HepG2 (cell line): ENCODE measurements at regions not wholly inside any gene's neighbourhood (a gene's known extent, or its start where the extent isn't known, plus 50 kb on each side); places are given as distances from the start of the nearest gene placed in this dataset.

Source experiments
- NFAT5 ChIP-seq: sonication (generic); formaldehyde crosslinking; IDR thresholded peaks from 2 replicates; pipeline ENCODE4 v1.4.0; 2020; ENCODE audit warnings: missing genetic modification reagents
- ZNF407 ChIP-seq: sonication (generic); formaldehyde crosslinking; IDR thresholded peaks from one replicate; pipeline ENCODE4 v1.5.1; 2020; ENCODE audit warnings: mild to moderate bottlenecking, missing genetic modification reagents; ENCODE audit errors: not compliant biosample characterization

GRCh38 chr13:85166891-85167290, 632.3 kb downstream of the SLITRK6 start (continued):
- TF ChIP-seq NFAT5 (CRISPR knock-in tag) (no peak), ZNF407 (CRISPR knock-in tag) (no peak)
